GM19438 (cell line): ENCODE measurements at regions not wholly inside any gene's neighbourhood (a gene's known extent, or its start where the extent isn't known, plus 50 kb on each side); places are given as distances from the start of the nearest gene placed in this dataset.

Experiments used
- ATAC-seq: cut with Tn5 transposase; IDR thresholded peaks from one replicate; pipeline ENCODE4 v1.9.1; 2021; ENCODE audit warnings: low read depth; ENCODE audit not compliant: unreplicated experiment

GRCh38 chr7:142606081-142606480, 143.2 kb upstream of the PRSS1 start:
- ATAC-seq = no peak

- no peak for ATAC-seq
Measured at GRCh38 chr7:142604671-142605070, 144.6 kb upstream of the PRSS1 start.

GRCh38 chr7:142603870-142604448, 145.3 kb upstream of the PRSS1 start:
- ATAC-seq = no peak

GRCh38 chr7:142602756-142603155, 146.5 kb upstream of the PRSS1 start:
- no peak for ATAC-seq

- no peak for ATAC-seq
Measured at GRCh38 chr7:142602183-142602582, 147.1 kb upstream of the PRSS1 start.

GRCh38 chr7:142598297-142598696, 151.0 kb upstream of the PRSS1 start:
- ATAC-seq = no peak

- no peak for ATAC-seq
Measured at GRCh38 chr7:142597547-142597946, 151.7 kb upstream of the PRSS1 start.

- ATAC-seq = no peak
Measured at GRCh38 chr7:142595816-142596516, 153.3 kb upstream of the PRSS1 start.

GRCh38 chr7:142594078-142594477, 155.2 kb upstream of the PRSS1 start:
- no peak for ATAC-seq

- ATAC-seq = no peak
Measured at GRCh38 chr7:142593106-142593505, 156.2 kb upstream of the PRSS1 start.

GRCh38 chr7:142592664-142593063, 156.6 kb upstream of the PRSS1 start:
- no peak for ATAC-seq

GRCh38 chr7:142592231-142592630, 157.0 kb upstream of the PRSS1 start:
- ATAC-seq = no peak

- no peak for ATAC-seq
Measured at GRCh38 chr7:142590830-142591457, 158.3 kb upstream of the PRSS1 start.

- ATAC-seq = no peak
Measured at GRCh38 chr7:142590077-142590476, 159.2 kb upstream of the PRSS1 start.

- peak; percentile 81 for ATAC-seq
Measured at GRCh38 chr7:142587578-142588191, 161.6 kb upstream of the PRSS1 start.

GRCh38 chr7:142586611-142587010, 162.7 kb upstream of the PRSS1 start:
- no peak for ATAC-seq

GRCh38 chr7:142585425-142585824, 163.8 kb upstream of the PRSS1 start:
- ATAC-seq = no peak

GRCh38 chr7:142584765-142585164, 164.5 kb upstream of the PRSS1 start:
- ATAC-seq = no peak

GRCh38 chr7:142583446-142583845, 165.8 kb upstream of the PRSS1 start:
- ATAC-seq = no peak

- no peak for ATAC-seq
Measured at GRCh38 chr7:142582351-142582750, 166.9 kb upstream of the PRSS1 start.

GRCh38 chr7:142581341-142581740, 167.9 kb upstream of the PRSS1 start:
- peak; percentile 92 for ATAC-seq

- peak; percentile 32 for ATAC-seq
Measured at GRCh38 chr7:142579946-142580345, 169.3 kb upstream of the PRSS1 start.
